ENCODE measurements at regions not wholly inside any gene's neighbourhood (a gene's known extent, or its start where the extent isn't known, plus 50 kb on each side); places are given as distances from the start of the nearest gene placed in this dataset.

DNA sequence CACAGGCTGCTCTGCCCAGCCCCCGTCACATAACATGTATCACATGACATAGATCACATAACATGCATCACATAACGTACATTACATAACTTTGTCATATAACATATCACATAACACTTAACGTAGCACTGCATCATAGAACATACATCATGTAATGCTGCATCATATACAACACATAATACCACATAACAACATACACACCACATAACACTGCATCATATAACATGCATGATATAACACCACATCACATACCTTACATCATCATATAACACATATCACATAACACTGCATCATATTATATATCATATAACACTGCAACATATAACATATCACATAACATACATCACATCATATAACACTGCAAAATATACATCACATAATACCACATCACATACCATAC, 83.8 kb downstream of the AXIN2 start:
- Histone ChIP-seq H3K4me1 (ENCODE audit: control insufficient read depth, insufficient read depth, low read length) (no peaks in the 10 kb centered on the region), H3K9ac (ENCODE audit: low read depth, low read length) (no peak overlapping the region), H3K27me3 (ENCODE audit: control insufficient read depth, insufficient read depth, low read length) (no peaks in the 10 kb centered on the region), H3K27ac (ENCODE audit: low read depth, low read length) (no peak overlapping the region), H3K4me3 (ENCODE audit: low read depth, low read length) (no peak overlapping the region), H3K9me3 (ENCODE audit: control insufficient read depth, insufficient read depth, low read length) (no peaks in the 10 kb centered on the region; the same call in 1 of the 2 replicates), H3K36me3 (ENCODE audit: control insufficient read depth, insufficient read depth, low read length) (no peaks in the 10 kb centered on the region)

DNA sequence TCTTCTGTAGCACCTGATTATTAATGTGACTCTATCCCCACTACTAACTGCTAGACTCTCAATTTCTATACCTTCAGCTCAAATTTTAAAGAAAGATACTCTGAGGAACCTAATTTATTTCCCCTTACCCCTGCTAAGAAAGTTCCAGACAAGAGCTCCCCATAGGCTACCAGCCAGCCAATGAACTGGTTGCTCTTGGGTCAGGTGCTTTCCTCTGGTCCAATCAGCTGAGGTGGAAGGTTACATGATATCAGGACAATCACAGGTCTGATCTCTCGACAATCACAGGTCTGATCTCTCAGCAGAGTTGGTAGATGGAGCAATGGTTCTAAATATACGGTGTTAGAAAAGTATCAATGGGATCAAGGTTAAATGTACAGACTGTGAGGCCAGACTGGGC, 86.8 kb downstream of the AXIN2 start:
- Histone ChIP-seq H3K4me3 (ENCODE audit: low read depth, low read length) (no peak overlapping the region), H3K27ac (ENCODE audit: low read depth, low read length) (no peak overlapping the region), H3K9ac (ENCODE audit: low read depth, low read length) (no peak overlapping the region), H3K9me3 (ENCODE audit: control insufficient read depth, insufficient read depth, low read length) (no peaks in the 10 kb centered on the region), H3K4me1 (ENCODE audit: control insufficient read depth, insufficient read depth, low read length) (no peaks in the 10 kb centered on the region), H3K27me3 (ENCODE audit: control insufficient read depth, insufficient read depth, low read length) (no peaks in the 10 kb centered on the region), H3K36me3 (ENCODE audit: control insufficient read depth, insufficient read depth, low read length) (no peaks in the 10 kb centered on the region)

DNA sequence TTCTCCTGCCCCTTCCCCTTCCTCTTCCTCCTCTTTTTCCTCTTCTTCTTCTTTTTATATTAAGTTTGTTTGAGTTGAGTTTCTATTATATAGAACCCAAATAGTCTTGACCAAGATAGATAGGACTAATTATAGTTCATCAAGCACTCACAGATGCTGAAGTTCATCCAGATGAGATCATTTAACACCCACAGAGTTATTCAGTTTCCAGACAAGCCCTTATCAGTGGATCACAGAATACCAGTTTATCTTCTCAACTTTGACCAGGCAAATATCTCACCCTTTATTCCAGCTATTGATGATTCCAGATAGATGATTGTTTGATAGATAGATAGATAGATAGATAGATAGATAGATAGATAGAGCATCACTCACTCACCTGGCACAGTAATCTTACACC, 87.5 kb downstream of the AXIN2 start:
- Histone ChIP-seq H3K4me3 (ENCODE audit: low read depth, low read length) (no peak overlapping the region), H3K36me3 (ENCODE audit: control insufficient read depth, insufficient read depth, low read length) (no peaks in the 10 kb centered on the region), H3K9ac (ENCODE audit: low read depth, low read length) (no peak overlapping the region), H3K9me3 (ENCODE audit: control insufficient read depth, insufficient read depth, low read length) (no peaks in the 10 kb centered on the region), H3K27ac (ENCODE audit: low read depth, low read length) (no peak overlapping the region), H3K4me1 (ENCODE audit: control insufficient read depth, insufficient read depth, low read length) (no peaks in the 10 kb centered on the region), H3K27me3 (ENCODE audit: control insufficient read depth, insufficient read depth, low read length) (no peaks in the 10 kb centered on the region)

DNA sequence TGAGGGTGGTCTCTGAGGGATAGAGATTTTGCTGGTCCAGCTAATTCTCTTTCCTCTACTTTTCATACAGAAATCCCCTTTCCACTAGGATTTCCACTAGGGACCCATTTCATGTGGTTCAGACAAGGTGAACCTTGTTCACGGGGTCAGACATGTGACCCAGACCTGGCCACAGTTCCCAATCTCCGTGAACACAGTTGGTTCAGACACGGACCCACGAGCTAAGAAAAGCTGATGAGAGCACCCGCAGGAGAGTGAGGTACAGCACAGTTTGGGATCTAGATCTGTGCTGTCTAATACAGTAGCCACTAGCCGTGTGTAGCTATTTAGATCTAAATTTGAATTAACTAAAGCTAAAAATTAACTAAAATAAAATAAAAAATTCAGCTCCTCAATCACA, 88.1 kb downstream of the AXIN2 start:
- no peaks in the 10 kb centered on the region for H3K4me1 ChIP-seq (ENCODE audit: control insufficient read depth, insufficient read depth, low read length)
- H3K9ac ChIP-seq (ENCODE audit: low read depth, low read length), result no peak overlapping the region
- no peaks in the 10 kb centered on the region for H3K9me3 ChIP-seq (ENCODE audit: control insufficient read depth, insufficient read depth, low read length)
- no peak overlapping the region for H3K27ac ChIP-seq (ENCODE audit: low read depth, low read length)
- H3K4me3 ChIP-seq (ENCODE audit: low read depth, low read length), result no peak overlapping the region
- H3K27me3 ChIP-seq (ENCODE audit: control insufficient read depth, insufficient read depth, low read length), result no peaks in the 10 kb centered on the region
- no peaks in the 10 kb centered on the region for H3K36me3 ChIP-seq (ENCODE audit: control insufficient read depth, insufficient read depth, low read length)

DNA sequence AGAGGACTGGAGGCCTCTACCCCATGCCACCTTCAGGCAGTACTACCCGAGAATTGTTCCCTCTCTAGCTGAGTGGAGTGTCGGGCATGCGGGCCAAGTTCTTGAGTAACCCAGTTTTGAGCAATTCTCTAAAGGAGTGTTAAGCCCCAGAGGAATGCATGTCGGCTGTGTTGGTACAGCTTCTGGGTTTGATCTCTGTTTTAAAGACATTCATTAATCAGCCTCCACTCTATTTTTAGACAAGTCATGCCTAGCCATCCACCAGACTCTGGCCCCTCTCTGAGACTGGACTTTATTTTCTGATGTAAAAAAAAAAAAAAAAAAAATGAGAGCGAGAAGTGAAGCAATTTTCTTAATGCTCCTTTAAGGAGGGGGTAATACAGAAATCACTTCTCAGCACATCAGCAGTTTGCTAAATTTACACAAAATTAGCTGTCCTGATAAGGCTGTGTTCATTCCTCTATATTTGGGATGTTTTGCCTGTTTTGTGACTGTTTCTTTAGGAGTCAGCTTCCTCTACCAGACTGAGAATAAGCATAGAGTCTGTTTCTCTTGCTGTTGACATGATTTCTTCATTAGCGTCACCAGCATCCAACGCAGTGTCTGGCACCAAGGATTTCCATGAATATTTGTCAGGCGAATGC, 88.7 kb downstream of the AXIN2 start:
- Histone ChIP-seq H3K36me3 (ENCODE audit: control insufficient read depth, insufficient read depth, low read length) (no peaks in the 10 kb centered on the region), H3K27me3 (ENCODE audit: control insufficient read depth, insufficient read depth, low read length) (no peaks in the 10 kb centered on the region), H3K9ac (ENCODE audit: low read depth, low read length) (no peak overlapping the region), H3K9me3 (ENCODE audit: control insufficient read depth, insufficient read depth, low read length) (no peaks in the 10 kb centered on the region), H3K4me1 (ENCODE audit: control insufficient read depth, insufficient read depth, low read length) (no peaks in the 10 kb centered on the region), H3K4me3 (ENCODE audit: low read depth, low read length) (no peak overlapping the region), H3K27ac (ENCODE audit: low read depth, low read length) (no peak overlapping the region)

DNA sequence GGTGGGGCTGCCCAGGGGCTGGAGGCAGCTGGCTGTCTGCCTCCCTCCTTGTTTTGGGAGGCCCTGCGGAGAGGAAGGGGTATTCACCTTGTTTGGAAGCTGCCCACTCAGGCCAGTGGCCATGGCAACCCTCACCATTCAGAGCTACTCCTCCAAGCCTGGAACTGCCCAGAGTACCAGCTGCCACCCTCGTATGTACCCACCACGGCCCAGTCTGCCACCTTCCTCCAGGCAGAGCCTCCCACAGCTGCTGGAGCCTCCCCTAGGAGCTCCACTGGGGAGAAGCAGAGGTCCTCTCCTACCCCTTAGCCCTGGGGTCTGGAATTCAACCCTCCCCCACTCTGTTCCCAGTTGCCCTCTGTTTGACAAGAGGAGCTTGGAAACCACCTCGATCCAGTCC, 90.7 kb downstream of the AXIN2 start:
- Histone ChIP-seq H3K4me3 (ENCODE audit: low read depth, low read length) (no peak overlapping the region), H3K4me1 (ENCODE audit: control insufficient read depth, insufficient read depth, low read length) (no peaks in the 10 kb centered on the region), H3K9me3 (ENCODE audit: control insufficient read depth, insufficient read depth, low read length) (no peaks in the 10 kb centered on the region), H3K9ac (ENCODE audit: low read depth, low read length) (no peak overlapping the region), H3K27ac (ENCODE audit: low read depth, low read length) (no peak overlapping the region), H3K36me3 (ENCODE audit: control insufficient read depth, insufficient read depth, low read length) (no peaks in the 10 kb centered on the region), H3K27me3 (ENCODE audit: control insufficient read depth, insufficient read depth, low read length) (no peaks in the 10 kb centered on the region)

DNA sequence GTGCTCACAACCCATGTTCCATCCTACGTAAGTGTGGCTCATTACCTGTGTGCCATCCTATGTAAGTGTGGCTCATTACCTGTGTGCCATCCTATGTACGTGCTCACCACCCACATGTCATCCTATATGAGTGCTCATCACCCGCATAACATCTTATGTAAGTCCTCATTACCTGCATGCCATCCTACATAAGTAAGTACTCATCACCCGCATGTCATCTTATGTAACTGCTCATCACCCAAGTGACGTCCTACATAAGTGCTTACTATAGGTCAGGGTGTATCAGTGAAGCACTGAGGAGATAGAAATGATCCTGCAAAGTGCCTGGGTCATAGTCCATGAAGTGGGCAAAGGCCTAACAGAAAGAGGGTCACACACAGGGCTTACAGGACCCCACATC, 93.1 kb downstream of the AXIN2 start:
- H3K4me1 ChIP-seq (ENCODE audit: control insufficient read depth, insufficient read depth, low read length), result 0 out of 2 replicates have a peak, but pooled peaks cover 3% of the 10 kb centered on the region
- no peaks in the 10 kb centered on the region for H3K36me3 ChIP-seq (ENCODE audit: control insufficient read depth, insufficient read depth, low read length)
- no peaks in the 10 kb centered on the region for H3K27me3 ChIP-seq (ENCODE audit: control insufficient read depth, insufficient read depth, low read length)
- H3K9me3 ChIP-seq (ENCODE audit: control insufficient read depth, insufficient read depth, low read length), result no peaks in the 10 kb centered on the region
- H3K9ac ChIP-seq (ENCODE audit: low read depth, low read length), result no peak overlapping the region
- H3K27ac ChIP-seq (ENCODE audit: low read depth, low read length), result no peak overlapping the region
- no peak overlapping the region for H3K4me3 ChIP-seq (ENCODE audit: low read depth, low read length)

DNA sequence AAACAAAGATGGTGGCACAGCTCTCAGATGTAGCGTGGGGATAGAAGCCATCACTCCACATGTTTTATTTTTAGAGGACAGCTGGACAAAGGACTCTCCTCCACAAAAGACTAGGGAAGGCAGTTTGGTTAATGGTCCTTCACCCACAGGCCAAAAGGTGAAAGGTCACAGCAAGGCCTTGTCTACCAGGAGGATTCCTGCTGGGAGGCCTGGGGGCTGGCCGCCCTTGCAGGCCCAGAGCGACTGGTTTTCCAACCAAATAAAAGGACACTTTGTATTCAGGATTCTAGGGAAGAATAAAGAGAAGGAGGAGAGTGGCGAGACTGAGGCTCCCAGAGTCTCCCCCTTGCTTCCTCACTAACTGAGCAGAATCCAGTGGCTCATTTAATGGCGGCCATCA, 94.3 kb downstream of the AXIN2 start:
- Histone ChIP-seq H3K4me1 (ENCODE audit: control insufficient read depth, insufficient read depth, low read length) (0 out of 2 replicates have a peak, but pooled peaks cover 4% of the 10 kb centered on the region), H3K27me3 (ENCODE audit: control insufficient read depth, insufficient read depth, low read length) (no peaks in the 10 kb centered on the region), H3K9me3 (ENCODE audit: control insufficient read depth, insufficient read depth, low read length) (no peaks in the 10 kb centered on the region), H3K4me3 (ENCODE audit: low read depth, low read length) (no peak overlapping the region), H3K9ac (ENCODE audit: low read depth, low read length) (no peak overlapping the region), H3K27ac (ENCODE audit: low read depth, low read length) (no peak overlapping the region), H3K36me3 (ENCODE audit: control insufficient read depth, insufficient read depth, low read length) (no peaks in the 10 kb centered on the region)

DNA sequence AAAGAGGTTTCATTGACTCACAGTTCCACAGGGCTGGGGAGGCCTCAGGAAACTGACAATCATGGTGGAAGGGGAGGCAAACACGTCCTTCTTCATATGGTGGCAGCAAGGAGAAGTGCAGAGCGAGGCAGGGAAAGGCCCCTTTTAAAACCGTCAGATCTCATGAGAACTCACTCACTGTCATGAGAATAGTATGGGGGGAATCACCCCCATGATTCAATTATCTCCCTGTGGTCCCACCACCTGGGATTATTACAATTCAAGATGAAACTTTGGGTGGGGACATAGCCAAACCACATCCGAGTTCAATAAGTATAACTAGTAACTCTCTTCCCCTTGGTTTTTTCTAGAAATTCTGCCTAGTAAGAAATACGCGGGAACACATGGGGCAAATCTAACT, 94.9 kb downstream of the AXIN2 start:
- Histone ChIP-seq H3K4me1 (ENCODE audit: control insufficient read depth, insufficient read depth, low read length) (0 out of 2 replicates have a peak, but pooled peaks cover 4% of the 10 kb centered on the region), H3K4me3 (ENCODE audit: low read depth, low read length) (no peak overlapping the region), H3K27ac (ENCODE audit: low read depth, low read length) (no peak overlapping the region)

DNA sequence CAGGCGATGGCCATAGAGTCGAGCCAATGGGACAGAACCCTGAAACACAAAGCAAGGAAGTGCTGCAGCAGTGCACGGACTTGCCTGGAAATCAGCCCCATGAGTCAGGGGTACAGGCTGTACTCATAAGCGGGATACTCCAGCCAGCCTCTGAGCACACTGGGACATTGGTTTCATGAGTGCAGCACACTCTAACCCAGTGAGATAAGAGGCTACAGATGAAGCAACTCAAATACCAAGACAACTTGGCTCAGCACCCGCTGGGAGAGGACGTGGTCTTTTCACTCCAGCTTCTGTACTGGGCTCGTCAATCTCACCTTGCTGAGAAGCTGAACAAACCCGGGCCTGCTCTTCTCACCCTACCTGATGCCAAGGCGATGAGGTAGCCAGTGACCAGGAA, 98.2 kb downstream of the AXIN2 start:
- Histone ChIP-seq H3K27ac (ENCODE audit: low read depth, low read length) (no peak overlapping the region), H3K4me1 (ENCODE audit: control insufficient read depth, insufficient read depth, low read length) (peaks cover 19% of the 10 kb centered on the region), H3K27me3 (ENCODE audit: control insufficient read depth, insufficient read depth, low read length) (no peaks in the 10 kb centered on the region), H3K9me3 (ENCODE audit: control insufficient read depth, insufficient read depth, low read length) (no peaks in the 10 kb centered on the region), H3K36me3 (ENCODE audit: control insufficient read depth, insufficient read depth, low read length) (no peaks in the 10 kb centered on the region), H3K4me3 (ENCODE audit: low read depth, low read length) (no peak overlapping the region), H3K9ac (ENCODE audit: low read depth, low read length) (no peak overlapping the region)

More for the DNA sequence above, 94.9 kb downstream of the AXIN2 start:
- no peak overlapping the region for H3K9ac ChIP-seq (ENCODE audit: low read depth, low read length)
- H3K36me3 ChIP-seq (ENCODE audit: control insufficient read depth, insufficient read depth, low read length), result no peaks in the 10 kb centered on the region
- no peaks in the 10 kb centered on the region for H3K27me3 ChIP-seq (ENCODE audit: control insufficient read depth, insufficient read depth, low read length)
- no peaks in the 10 kb centered on the region for H3K9me3 ChIP-seq (ENCODE audit: control insufficient read depth, insufficient read depth, low read length)

DNA sequence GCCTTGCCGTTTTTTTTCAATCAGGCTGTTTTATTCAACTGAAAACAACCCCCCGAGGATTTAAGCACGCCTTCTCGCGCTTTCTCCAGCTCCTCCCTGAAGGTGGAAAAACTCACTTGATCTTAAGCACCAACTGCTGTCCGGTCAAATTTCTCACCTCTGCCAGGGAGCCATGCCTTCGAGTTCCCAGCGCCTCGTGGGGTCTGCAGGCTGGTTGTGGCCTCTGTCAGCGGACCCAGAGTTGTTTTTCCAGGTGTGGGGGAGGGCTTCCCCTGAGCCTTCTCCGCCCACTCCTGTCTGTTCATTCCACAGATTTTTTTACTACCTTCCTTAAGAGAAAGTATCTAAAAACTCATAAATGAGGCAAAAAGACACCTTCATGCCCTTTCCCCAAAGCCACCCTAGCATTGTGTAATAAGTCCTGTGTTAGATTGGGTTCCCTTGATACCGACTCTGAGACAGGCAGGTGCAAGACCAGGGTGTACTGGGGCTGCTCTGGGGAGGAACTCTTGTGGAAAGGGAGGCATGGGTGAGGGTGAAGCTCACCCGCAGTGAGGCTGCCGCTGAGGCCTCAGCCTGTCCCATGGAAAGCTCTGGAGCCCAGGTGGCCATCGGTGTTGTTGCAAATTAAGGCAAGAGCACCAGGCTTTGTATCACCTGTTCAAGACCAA, 101.6 kb downstream of the AXIN2 start:
- Histone ChIP-seq H3K4me1 (ENCODE audit: control insufficient read depth, insufficient read depth, low read length) (peaks cover 30% of the 10 kb centered on the region), H3K4me3 (ENCODE audit: low read depth, low read length) (no peak overlapping the region), H3K27me3 (ENCODE audit: control insufficient read depth, insufficient read depth, low read length) (no peaks in the 10 kb centered on the region), H3K9ac (ENCODE audit: low read depth, low read length) (no peak overlapping the region), H3K27ac (ENCODE audit: low read depth, low read length) (no peak overlapping the region), H3K9me3 (ENCODE audit: control insufficient read depth, insufficient read depth, low read length) (no peaks in the 10 kb centered on the region), H3K36me3 (ENCODE audit: control insufficient read depth, insufficient read depth, low read length) (no peaks in the 10 kb centered on the region)

Measured in HUES48 (cell line).